A549 (cell line): ENCODE measurements at regions not wholly inside any gene's neighbourhood (a gene's known extent, or its start where the extent isn't known, plus 50 kb on each side); places are given as distances from the start of the nearest gene placed in this dataset.

Experiments
- CHD2 ChIP-seq: fragments of 150-350 bp; IDR thresholded peaks from 2 replicates; pipeline ENCODE4 v1.6.1; 2014; ENCODE audit warnings: low read length; ENCODE audit not compliant: partially characterized antibody
- CTCF ChIP-seq: fragments of >200 bp; sonication (Bioruptor Twin); formaldehyde crosslinking; IDR thresholded peaks from 3 replicates; pipeline ENCODE4 v1.5.1; 2016
- HOXA7 ChIP-seq: fragments of 250-450 bp; sonication (Bioruptor Pico); IDR thresholded peaks from 2 replicates; pipeline ENCODE4 v1.5.0; 2020; ENCODE audit warnings: mild to moderate bottlenecking, moderate library complexity
- PBX3 ChIP-seq: IDR thresholded peaks from 2 replicates; pipeline ENCODE4 v1.6.1; 2012
- REST ChIP-seq: fragments of 200-600 bp; sonication (generic); IDR thresholded peaks from 2 replicates; pipeline ENCODE4 v1.6.1; 2016; ENCODE audit warnings: antibody characterized with exemption, mild to moderate bottlenecking, moderate library complexity
- SMC3 ChIP-seq: fragments of >200 bp; sonication (Bioruptor Twin); formaldehyde crosslinking; IDR thresholded peaks from 3 replicates; pipeline ENCODE4 v1.6.1; 2018; ENCODE audit warnings: inconsistent platforms

- no peak for TF ChIP-seq HOXA7 (CRISPR knock-in tag)
- no peak for TF ChIP-seq REST
- TF ChIP-seq CTCF = no peak
- no peak for TF ChIP-seq CHD2
- TF ChIP-seq PBX3 = no peak
- no peak for TF ChIP-seq SMC3
Observed at GRCh38 chr1:5002676-5003075, 348.3 kb downstream of the AJAP1 start.
